ENCODE measurements at regions not wholly inside any gene's neighbourhood (a gene's known extent, or its start where the extent isn't known, plus 50 kb on each side); places are given as distances from the start of the nearest gene placed in this dataset.

DNA sequence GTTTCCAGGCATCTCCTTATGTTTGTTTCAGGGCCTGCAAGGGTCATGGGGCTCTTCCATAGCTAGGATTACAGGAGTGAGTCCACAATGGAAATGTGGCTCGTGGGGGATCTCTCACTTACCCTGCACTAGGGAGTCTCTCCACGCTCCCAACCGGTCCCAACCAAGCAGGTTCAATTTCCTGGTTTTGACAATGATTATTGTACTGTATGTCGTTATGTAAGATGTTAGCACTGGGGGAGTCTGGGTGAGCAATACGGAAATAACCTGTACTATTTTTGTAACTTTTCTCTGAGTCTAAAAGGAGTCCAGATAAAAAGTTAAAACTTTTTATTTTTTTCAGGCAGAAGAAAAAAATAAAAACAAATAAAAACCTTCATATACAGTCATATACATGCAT lies 325.7 kb upstream of the RGS6 start:
- H3K27me3 ChIP-seq (ENCODE audit: control insufficient read depth in 4 of 4, insufficient read depth in 4 of 4, low read length in 3 of 4): no peaks in the 10 kb centered on the region
- no peak overlapping the region for H3K27ac ChIP-seq (ENCODE audit: low read depth in 1 of 2, low read length in 2 of 2)
- no peaks in the 10 kb centered on the region for H3K36me3 ChIP-seq (ENCODE audit: control insufficient read depth in 4 of 4, insufficient read depth in 3 of 4, low read depth in 1 of 4, low read length in 3 of 4)
- DNase-seq (ENCODE audit: low spot score): no peak
- no peak for TF ChIP-seq HNF4G (IDR thresholded peaks at IDR 0.05)
- no peak for TF ChIP-seq JUND (IDR thresholded peaks at IDR 0.05)
- TF ChIP-seq EGR1 (IDR thresholded peaks at IDR 0.05; ENCODE audit: low read depth in 2 of 2): no peak
- TF ChIP-seq HNF4A (conservative IDR thresholded peaks at IDR 0.05): no peak
- TF ChIP-seq TAF1 (conservative IDR thresholded peaks at IDR 0.05): no peak
- WGBS: 93% methylated on average over 5 of the region's 5 CpGs
- no peaks in the 10 kb centered on the region for H3K4me1 ChIP-seq (ENCODE audit: control insufficient read depth in 4 of 4, insufficient read depth in 4 of 4, low read length in 3 of 4)
- H3K4me3 ChIP-seq (ENCODE audit: low read depth in 1 of 3, low read length in 3 of 3): no peak overlapping the region
- H3K9me3 ChIP-seq (ENCODE audit: control insufficient read depth in 4 of 4, low read length in 3 of 4): no peaks in the 10 kb centered on the region
- no peak overlapping the region for H3K9ac ChIP-seq (ENCODE audit: low read depth in 1 of 2, low read length in 2 of 2)

DNA sequence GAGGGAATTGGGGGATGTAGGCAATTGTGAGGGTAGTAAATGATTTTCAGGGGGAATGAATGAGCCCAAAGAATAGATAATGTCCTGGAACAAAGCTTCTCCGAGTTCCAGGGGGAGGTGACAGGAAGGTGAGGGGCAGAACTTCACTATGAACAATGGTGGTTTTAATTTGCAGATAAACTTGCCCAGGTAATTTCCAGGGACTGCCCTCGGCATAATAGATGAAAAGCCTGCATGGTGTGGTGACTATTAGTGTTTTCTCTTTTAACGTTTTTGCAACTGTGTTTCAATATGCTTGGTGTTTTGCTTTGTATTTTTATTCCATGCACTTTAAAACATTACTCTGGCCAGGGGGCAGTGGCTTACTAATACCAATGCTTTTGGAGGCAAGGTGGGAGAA lies 325.2 kb upstream of the RGS6 start:
- H3K27ac ChIP-seq (ENCODE audit: low read depth in 1 of 2, low read length in 2 of 2): no peak overlapping the region
- no peak for DNase-seq (ENCODE audit: low spot score)
- WGBS: 85% methylated on average over 3 of the region's 3 CpGs
- H3K27me3 ChIP-seq (ENCODE audit: control insufficient read depth in 4 of 4, insufficient read depth in 4 of 4, low read length in 3 of 4): no peaks in the 10 kb centered on the region
- H3K4me1 ChIP-seq (ENCODE audit: control insufficient read depth in 4 of 4, insufficient read depth in 4 of 4, low read length in 3 of 4): no peaks in the 10 kb centered on the region
- no peak overlapping the region for H3K9ac ChIP-seq (ENCODE audit: low read depth in 1 of 2, low read length in 2 of 2)
- no peaks in the 10 kb centered on the region for H3K36me3 ChIP-seq (ENCODE audit: control insufficient read depth in 4 of 4, insufficient read depth in 3 of 4, low read depth in 1 of 4, low read length in 3 of 4)
- H3K4me3 ChIP-seq (ENCODE audit: low read depth in 1 of 3, low read length in 3 of 3): no peak overlapping the region
- no peak for TF ChIP-seq RXRA (IDR thresholded peaks at IDR 0.05)
- TF ChIP-seq, protein P1, sequence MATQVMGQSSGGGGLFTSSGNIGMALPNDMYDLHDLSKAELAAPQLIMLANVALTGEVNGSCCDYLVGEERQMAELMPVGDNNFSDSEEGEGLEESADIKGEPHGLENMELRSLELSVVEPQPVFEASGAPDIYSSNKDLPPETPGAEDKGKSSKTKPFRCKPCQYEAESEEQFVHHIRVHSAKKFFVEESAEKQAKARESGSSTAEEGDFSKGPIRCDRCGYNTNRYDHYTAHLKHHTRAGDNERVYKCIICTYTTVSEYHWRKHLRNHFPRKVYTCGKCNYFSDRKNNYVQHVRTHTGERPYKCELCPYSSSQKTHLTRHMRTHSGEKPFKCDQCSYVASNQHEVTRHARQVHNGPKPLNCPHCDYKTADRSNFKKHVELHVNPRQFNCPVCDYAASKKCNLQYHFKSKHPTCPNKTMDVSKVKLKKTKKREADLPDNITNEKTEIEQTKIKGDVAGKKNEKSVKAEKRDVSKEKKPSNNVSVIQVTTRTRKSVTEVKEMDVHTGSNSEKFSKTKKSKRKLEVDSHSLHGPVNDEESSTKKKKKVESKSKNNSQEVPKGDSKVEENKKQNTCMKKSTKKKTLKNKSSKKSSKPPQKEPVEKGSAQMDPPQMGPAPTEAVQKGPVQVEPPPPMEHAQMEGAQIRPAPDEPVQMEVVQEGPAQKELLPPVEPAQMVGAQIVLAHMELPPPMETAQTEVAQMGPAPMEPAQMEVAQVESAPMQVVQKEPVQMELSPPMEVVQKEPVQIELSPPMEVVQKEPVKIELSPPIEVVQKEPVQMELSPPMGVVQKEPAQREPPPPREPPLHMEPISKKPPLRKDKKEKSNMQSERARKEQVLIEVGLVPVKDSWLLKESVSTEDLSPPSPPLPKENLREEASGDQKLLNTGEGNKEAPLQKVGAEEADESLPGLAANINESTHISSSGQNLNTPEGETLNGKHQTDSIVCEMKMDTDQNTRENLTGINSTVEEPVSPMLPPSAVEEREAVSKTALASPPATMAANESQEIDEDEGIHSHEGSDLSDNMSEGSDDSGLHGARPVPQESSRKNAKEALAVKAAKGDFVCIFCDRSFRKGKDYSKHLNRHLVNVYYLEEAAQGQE (IDR thresholded peaks at IDR 0.05): no peak
- TF ChIP-seq RAD21 (IDR thresholded peaks at IDR 0.05): no peak
- TF ChIP-seq HNF4A (conservative IDR thresholded peaks at IDR 0.05): no peak
- TF ChIP-seq SP1 (IDR thresholded peaks at IDR 0.05): no peak
- no peak for TF ChIP-seq NR2F2 (IDR thresholded peaks at IDR 0.05)
- no peak for TF ChIP-seq YY1 (IDR thresholded peaks at IDR 0.05)
- TF ChIP-seq JUND (IDR thresholded peaks at IDR 0.05): no peak
- TF ChIP-seq, protein P2, sequence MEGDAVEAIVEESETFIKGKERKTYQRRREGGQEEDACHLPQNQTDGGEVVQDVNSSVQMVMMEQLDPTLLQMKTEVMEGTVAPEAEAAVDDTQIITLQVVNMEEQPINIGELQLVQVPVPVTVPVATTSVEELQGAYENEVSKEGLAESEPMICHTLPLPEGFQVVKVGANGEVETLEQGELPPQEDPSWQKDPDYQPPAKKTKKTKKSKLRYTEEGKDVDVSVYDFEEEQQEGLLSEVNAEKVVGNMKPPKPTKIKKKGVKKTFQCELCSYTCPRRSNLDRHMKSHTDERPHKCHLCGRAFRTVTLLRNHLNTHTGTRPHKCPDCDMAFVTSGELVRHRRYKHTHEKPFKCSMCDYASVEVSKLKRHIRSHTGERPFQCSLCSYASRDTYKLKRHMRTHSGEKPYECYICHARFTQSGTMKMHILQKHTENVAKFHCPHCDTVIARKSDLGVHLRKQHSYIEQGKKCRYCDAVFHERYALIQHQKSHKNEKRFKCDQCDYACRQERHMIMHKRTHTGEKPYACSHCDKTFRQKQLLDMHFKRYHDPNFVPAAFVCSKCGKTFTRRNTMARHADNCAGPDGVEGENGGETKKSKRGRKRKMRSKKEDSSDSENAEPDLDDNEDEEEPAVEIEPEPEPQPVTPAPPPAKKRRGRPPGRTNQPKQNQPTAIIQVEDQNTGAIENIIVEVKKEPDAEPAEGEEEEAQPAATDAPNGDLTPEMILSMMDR (IDR thresholded peaks at IDR 0.05; ENCODE audit: low read depth, low read length, missing input control): no peak
- TF ChIP-seq, protein P3, sequence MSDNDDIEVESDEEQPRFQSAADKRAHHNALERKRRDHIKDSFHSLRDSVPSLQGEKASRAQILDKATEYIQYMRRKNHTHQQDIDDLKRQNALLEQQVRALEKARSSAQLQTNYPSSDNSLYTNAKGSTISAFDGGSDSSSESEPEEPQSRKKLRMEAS (IDR thresholded peaks at IDR 0.05): no peak
- H3K9me3 ChIP-seq (ENCODE audit: control insufficient read depth in 4 of 4, low read length in 3 of 4): no peaks in the 10 kb centered on the region

DNA sequence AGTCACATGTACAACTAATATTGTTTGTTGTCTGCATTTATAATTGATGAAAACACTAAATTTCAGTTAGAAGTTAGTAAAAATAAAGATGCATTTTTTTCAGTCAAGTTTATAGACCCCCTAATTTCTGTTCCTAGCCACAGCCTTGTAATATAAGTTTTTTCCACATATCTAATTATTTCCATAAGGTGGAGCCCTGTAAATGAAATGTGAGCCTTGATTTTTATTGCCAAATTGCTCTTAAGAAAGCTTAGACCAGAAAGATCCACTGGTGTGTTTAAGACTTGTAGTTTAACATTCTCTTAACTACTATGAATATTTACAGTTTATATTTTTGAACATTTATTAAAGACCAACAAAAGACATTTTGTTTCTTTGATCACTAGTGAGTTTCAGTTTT lies 322.1 kb upstream of the RGS6 start:
- no peaks in the 10 kb centered on the region for H3K27me3 ChIP-seq (ENCODE audit: control insufficient read depth in 4 of 4, insufficient read depth in 4 of 4, low read length in 3 of 4)
- no peak overlapping the region for H3K9ac ChIP-seq (ENCODE audit: low read depth in 1 of 2, low read length in 2 of 2)
- TF ChIP-seq SP1 (IDR thresholded peaks at IDR 0.05) (no peak), FOXA2 (IDR thresholded peaks at IDR 0.05) (no peak)
- no peaks in the 10 kb centered on the region for H3K36me3 ChIP-seq (ENCODE audit: control insufficient read depth in 4 of 4, insufficient read depth in 3 of 4, low read depth in 1 of 4, low read length in 3 of 4)
- no peak for DNase-seq (ENCODE audit: low spot score)
- no peaks in the 10 kb centered on the region for H3K4me1 ChIP-seq (ENCODE audit: control insufficient read depth in 4 of 4, insufficient read depth in 4 of 4, low read length in 3 of 4)
- no peaks in the 10 kb centered on the region for H3K9me3 ChIP-seq (ENCODE audit: control insufficient read depth in 4 of 4, low read length in 3 of 4)
- no peak overlapping the region for H3K4me3 ChIP-seq (ENCODE audit: low read depth in 1 of 3, low read length in 3 of 3)
- H3K27ac ChIP-seq (ENCODE audit: low read depth in 1 of 2, low read length in 2 of 2): no peak overlapping the region
